ENCODE measurements at regions not wholly inside any gene's neighbourhood (a gene's known extent, or its start where the extent isn't known, plus 50 kb on each side); places are given as distances from the start of the nearest gene placed in this dataset.

DNA sequence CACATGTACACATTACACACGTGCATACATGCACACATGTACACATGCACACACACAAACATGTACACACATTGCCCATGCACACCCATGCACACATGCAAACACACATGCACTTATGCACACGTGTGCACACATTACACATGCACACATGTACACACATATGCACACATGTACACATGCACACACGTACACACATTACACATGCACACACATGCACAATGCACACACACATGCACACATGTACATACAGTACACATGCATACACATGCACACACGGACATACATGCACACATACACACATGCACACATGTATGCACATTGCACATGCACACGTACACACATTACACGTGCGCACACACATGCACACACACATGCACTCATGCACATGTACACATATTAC lies 95.3 kb upstream of the TTC34 start:
- Mint-ChIP-seq H3K9me3 (peaks cover 10% of the 10 kb centered on the region), H3K4me3 (no peak overlapping the region), H3K27me3 (ENCODE audit: insufficient read depth, low read depth) (peaks cover 22% of the 10 kb centered on the region), H3K27ac (no peak overlapping the region), H3K4me1 (peaks cover 6% of the 10 kb centered on the region), H3K36me3 (no peaks in the 10 kb centered on the region)
- Histone ChIP-seq H3K4me2 (no peak overlapping the region), H3K4me1 (no peaks in the 10 kb centered on the region), H3K9me3 (ENCODE audit: low read depth) (peaks cover 13% of the 10 kb centered on the region), H2AFZ (replicated peaks) (no peak overlapping the region), H4K20me1 (ENCODE audit: low read depth) (no peaks in the 10 kb centered on the region), H3K27me3 (no peaks in the 10 kb centered on the region), H3K79me2 (ENCODE audit: low read depth) (no peaks in the 10 kb centered on the region), H3K9ac (no peak overlapping the region), H3F3A (ENCODE audit: low read depth) (peaks cover 14% of the 10 kb centered on the region), H3K27ac (no peak overlapping the region), H3K4me3 (no peak overlapping the region), H3K36me3 (no peaks in the 10 kb centered on the region)
- no peak for TF ChIP-seq EZH2phosphoT487 (IDR thresholded peaks at IDR 0.05)
- TF ChIP-seq, protein P1, sequence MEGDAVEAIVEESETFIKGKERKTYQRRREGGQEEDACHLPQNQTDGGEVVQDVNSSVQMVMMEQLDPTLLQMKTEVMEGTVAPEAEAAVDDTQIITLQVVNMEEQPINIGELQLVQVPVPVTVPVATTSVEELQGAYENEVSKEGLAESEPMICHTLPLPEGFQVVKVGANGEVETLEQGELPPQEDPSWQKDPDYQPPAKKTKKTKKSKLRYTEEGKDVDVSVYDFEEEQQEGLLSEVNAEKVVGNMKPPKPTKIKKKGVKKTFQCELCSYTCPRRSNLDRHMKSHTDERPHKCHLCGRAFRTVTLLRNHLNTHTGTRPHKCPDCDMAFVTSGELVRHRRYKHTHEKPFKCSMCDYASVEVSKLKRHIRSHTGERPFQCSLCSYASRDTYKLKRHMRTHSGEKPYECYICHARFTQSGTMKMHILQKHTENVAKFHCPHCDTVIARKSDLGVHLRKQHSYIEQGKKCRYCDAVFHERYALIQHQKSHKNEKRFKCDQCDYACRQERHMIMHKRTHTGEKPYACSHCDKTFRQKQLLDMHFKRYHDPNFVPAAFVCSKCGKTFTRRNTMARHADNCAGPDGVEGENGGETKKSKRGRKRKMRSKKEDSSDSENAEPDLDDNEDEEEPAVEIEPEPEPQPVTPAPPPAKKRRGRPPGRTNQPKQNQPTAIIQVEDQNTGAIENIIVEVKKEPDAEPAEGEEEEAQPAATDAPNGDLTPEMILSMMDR (IDR thresholded peaks at IDR 0.05): no peak
- no peak for TF ChIP-seq EZH2 (IDR thresholded peaks at IDR 0.05)
- DNase-seq (ENCODE audit: low spot score): no peak

DNA sequence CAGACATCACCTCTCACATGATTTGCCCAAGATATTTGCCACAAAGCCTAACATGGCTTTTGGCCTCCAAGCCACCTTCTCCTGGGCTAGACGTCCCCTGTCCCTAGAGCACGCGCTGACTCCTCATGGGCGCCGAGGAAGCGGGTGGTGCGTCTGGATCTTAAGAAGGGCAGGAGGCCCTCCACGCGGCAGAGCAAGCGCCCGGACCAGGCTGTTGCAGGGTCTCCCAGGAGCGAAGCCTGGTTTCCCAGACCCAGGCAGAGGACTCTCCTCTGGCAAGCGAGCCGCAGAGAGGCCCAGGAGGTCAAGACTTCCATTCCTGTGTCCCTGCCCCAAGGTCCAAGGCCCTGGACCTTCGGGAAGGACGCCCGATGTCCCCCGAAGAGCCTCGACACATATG lies 101.7 kb upstream of the TTC34 start:
- no peak overlapping the region for H3K9ac ChIP-seq
- DNase-seq (ENCODE audit: low spot score): no peak
- Mint-ChIP-seq H3K36me3 (no peaks in the 10 kb centered on the region), H3K4me3 (no peak overlapping the region), H3K9me3 (peaks cover 5% of the 10 kb centered on the region), H3K4me1 (peaks cover 16% of the 10 kb centered on the region), H3K27ac (peak overlapping the region; percentile 46), H3K27me3 (ENCODE audit: insufficient read depth, low read depth) (peaks cover 6% of the 10 kb centered on the region)
- no peak overlapping the region for H2AFZ ChIP-seq (replicated peaks)
- no peaks in the 10 kb centered on the region for H3K4me1 ChIP-seq
- H3K4me3 ChIP-seq: no peak overlapping the region
- no peaks in the 10 kb centered on the region for H3K36me3 ChIP-seq
- H3K27ac ChIP-seq: no peak overlapping the region
- no peaks in the 10 kb centered on the region for H3F3A ChIP-seq (ENCODE audit: low read depth)
- TF ChIP-seq EZH2 (IDR thresholded peaks at IDR 0.05) (no peak), EZH2phosphoT487 (IDR thresholded peaks at IDR 0.05) (no peak)
- TF ChIP-seq, protein P1 (IDR thresholded peaks at IDR 0.05): no peak
- H3K4me2 ChIP-seq: no peak overlapping the region
- no peaks in the 10 kb centered on the region for H3K79me2 ChIP-seq (ENCODE audit: low read depth)
- no peaks in the 10 kb centered on the region for H3K9me3 ChIP-seq (ENCODE audit: low read depth)
- no peaks in the 10 kb centered on the region for H3K27me3 ChIP-seq
- H4K20me1 ChIP-seq (ENCODE audit: low read depth): no peaks in the 10 kb centered on the region

DNA sequence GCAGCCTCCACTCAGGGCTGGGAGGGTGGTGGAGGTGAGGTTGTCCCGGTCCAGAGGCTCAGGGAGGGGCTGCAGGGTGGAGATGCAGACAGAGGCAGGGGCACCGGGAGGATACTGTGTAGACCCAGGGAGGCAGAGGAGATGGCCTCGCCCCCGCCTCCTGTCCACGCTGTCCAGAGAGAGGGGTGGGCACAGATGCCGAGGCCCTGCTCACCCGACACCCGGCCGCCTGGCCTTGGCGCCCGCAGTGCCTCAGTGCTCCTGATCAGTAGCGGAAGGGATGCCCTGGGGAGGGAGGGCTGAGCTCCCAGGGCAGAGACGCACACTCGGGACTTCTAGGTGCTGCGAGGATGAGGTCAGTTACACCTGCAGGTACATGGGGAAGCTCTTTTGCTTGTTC lies 102.7 kb upstream of the TTC34 start:
- no peaks in the 10 kb centered on the region for H4K20me1 ChIP-seq (ENCODE audit: low read depth)
- TF ChIP-seq, protein P1 (IDR thresholded peaks at IDR 0.05): no peak
- TF ChIP-seq EZH2phosphoT487 (IDR thresholded peaks at IDR 0.05) (no peak), EZH2 (IDR thresholded peaks at IDR 0.05) (no peak)
- no peak for DNase-seq (ENCODE audit: low spot score)
- H3K36me3 ChIP-seq: no peaks in the 10 kb centered on the region
- H2AFZ ChIP-seq (replicated peaks): no peak overlapping the region
- no peaks in the 10 kb centered on the region for H3K79me2 ChIP-seq (ENCODE audit: low read depth)
- H3K4me3 ChIP-seq: no peak overlapping the region
- H3K4me1 ChIP-seq: no peaks in the 10 kb centered on the region
- H3K4me2 ChIP-seq: no peak overlapping the region
- no peaks in the 10 kb centered on the region for H3K27me3 ChIP-seq
- H3K27ac ChIP-seq: no peak overlapping the region
- Mint-ChIP-seq H3K9me3 (peaks cover 3% of the 10 kb centered on the region), H3K27me3 (ENCODE audit: insufficient read depth, low read depth) (peaks cover 6% of the 10 kb centered on the region), H3K4me3 (no peak overlapping the region), H3K4me1 (peaks cover 16% of the 10 kb centered on the region), H3K27ac (no peak overlapping the region), H3K36me3 (no peaks in the 10 kb centered on the region)
- H3K9ac ChIP-seq: no peak overlapping the region
- H3F3A ChIP-seq (ENCODE audit: low read depth): no peaks in the 10 kb centered on the region
- H3K9me3 ChIP-seq (ENCODE audit: low read depth): no peaks in the 10 kb centered on the region
